Posterior cingulate gyrus (tissue), 11 donors: ENCODE measurements at regions not wholly inside any gene's neighbourhood (a gene's known extent, or its start where the extent isn't known, plus 50 kb on each side); places are given as distances from the start of the nearest gene placed in this dataset.

Experiments
- DNase-seq, 10 donors: peaks; one replicate each; pipeline versions ENCODE4 v3.0.0 to v3.0.0-alpha.2; 2020 to 2021; ENCODE audit warnings: mixed read lengths in 3 of 10
- intact Hi-C: fragments of 100-400 bp; cut with DNase I; formaldehyde crosslinking; loops from one replicate; pipeline ENCODE4 v1.15.1; 2023

GRCh38 chr7:128145191-128145590, 95.9 kb upstream of the LEP start:
- DNase-seq: no peak
- intact Hi-C loops: no loop called here

- DNase-seq: no peak
- intact Hi-C loops: no loop called here
Measured at GRCh38 chr7:128146052-128146451, 95.0 kb upstream of the LEP start.

- no peak for DNase-seq
- intact Hi-C loops: no loop called here
Measured at GRCh38 chr7:128148676-128149075, 92.4 kb upstream of the LEP start.

- no peak for DNase-seq
- intact Hi-C loops: no loop called here
Measured at GRCh38 chr7:128150223-128150865, 90.7 kb upstream of the LEP start.

GRCh38 chr7:128151635-128152034, 89.4 kb upstream of the LEP start:
- intact Hi-C loops: no loop called here
- DNase-seq: no peak

GRCh38 chr7:128152721-128153120, 88.4 kb upstream of the LEP start:
- intact Hi-C loops: no loop called here
- DNase-seq: no peak

GRCh38 chr7:128153436-128153835, 87.6 kb upstream of the LEP start:
- no peak for DNase-seq
- intact Hi-C loops: no loop called here

GRCh38 chr7:128154504-128154903, 86.6 kb upstream of the LEP start:
- DNase-seq: no peak

GRCh38 chr7:128155100-128155740, 85.9 kb upstream of the LEP start:
- no peak for DNase-seq
- intact Hi-C loops: no loop called here

More at GRCh38 chr7:128154504-128154903, 86.6 kb upstream of the LEP start:
- intact Hi-C loops: no loop called here

GRCh38 chr7:128157906-128158305, 83.2 kb upstream of the LEP start:
- intact Hi-C loops: no loop called here
- DNase-seq: no peak

GRCh38 chr7:128158370-128158769, 82.7 kb upstream of the LEP start:
- intact Hi-C loops: no loop called here
- DNase-seq: no peak

- DNase-seq: no peak
- intact Hi-C loops: no loop called here
Measured at GRCh38 chr7:128160296-128160695, 80.8 kb upstream of the LEP start.

- DNase-seq: no peak
- intact Hi-C loops: no loop called here
Measured at GRCh38 chr7:128161466-128162125, 79.5 kb upstream of the LEP start.

- intact Hi-C loops: no loop called here
- DNase-seq: no peak
Measured at GRCh38 chr7:128162666-128163065, 78.4 kb upstream of the LEP start.

GRCh38 chr7:128163473-128163872, 77.6 kb upstream of the LEP start:
- DNase-seq: no peak

GRCh38 chr7:128164061-128164954, 76.8 kb upstream of the LEP start:
- intact Hi-C loops: no loop called here
- DNase-seq: peak in 3 of 10 donors; percentile 24 to 84 (median 52)

More at GRCh38 chr7:128163473-128163872, 77.6 kb upstream of the LEP start:
- intact Hi-C loops: no loop called here

- intact Hi-C loops: no loop called here
- no peak for DNase-seq
Measured at GRCh38 chr7:128164955-128165670, 76.0 kb upstream of the LEP start.

- no peak for DNase-seq
- intact Hi-C loops: no loop called here
Measured at GRCh38 chr7:128165927-128166420, 75.1 kb upstream of the LEP start.

GRCh38 chr7:128166603-128167041, 74.5 kb upstream of the LEP start:
- intact Hi-C loops: no loop called here
- DNase-seq: peak in 3 of 10 donors; percentile 36 to 88 (median 83)
